HEK293T (cell line): ENCODE measurements at regions not wholly inside any gene's neighbourhood (a gene's known extent, or its start where the extent isn't known, plus 50 kb on each side); places are given as distances from the start of the nearest gene placed in this dataset.

ENCODE experiments used
- CTCF ChIA-PET: fragments of 350-600 bp; formaldehyde crosslinking; extraction: SDS; loops from one replicate; lab custom pipeline; 2021; ENCODE audit warnings: antibody characterized with exemption, inconsistent platforms; lab: Yijun Ruan, JAX
- POLR2A ChIA-PET: fragments of 350-600 bp; formaldehyde crosslinking; extraction: SDS; loops from one replicate; lab custom pipeline; 2020; ENCODE audit warnings: antibody characterized with exemption, inconsistent platforms; lab: Yijun Ruan, JAX
- DNase-seq: peaks from one replicate; pipeline ENCODE4 v3.0.0; 2012; ENCODE audit warnings: mixed read lengths; ENCODE audit errors: extremely low spot score
- ARNT ChIP-seq: fragments of 450-650 bp; IDR thresholded peaks from 2 replicates; pipeline ENCODE4 v1.6.1; 2017; ENCODE audit warnings: mild to moderate bottlenecking
- BHLHE40 ChIP-seq: fragments of 450-650 bp; IDR thresholded peaks from 2 replicates; pipeline ENCODE4 v1.6.1; 2016; ENCODE audit warnings: mild to moderate bottlenecking, moderate library complexity, borderline replicate concordance
- CTBP1 ChIP-seq: fragments of 450-650 bp; IDR thresholded peaks from 2 replicates; pipeline ENCODE4 v1.6.1; 2016; ENCODE audit warnings: borderline replicate concordance
- ELF4 ChIP-seq: fragments of 450-650 bp; IDR thresholded peaks from 2 replicates; pipeline ENCODE4 v1.6.1; 2017; ENCODE audit warnings: antibody characterized with exemption
- FOXA1 ChIP-seq: fragments of 450-650 bp; IDR thresholded peaks from 2 replicates; pipeline ENCODE4 v1.6.1; 2016; ENCODE audit warnings: mild to moderate bottlenecking
- FOXK2 ChIP-seq: fragments of 450-650 bp; IDR thresholded peaks from 2 replicates; pipeline ENCODE4 v1.6.1; 2016; ENCODE audit warnings: mild to moderate bottlenecking
- FOXM1 ChIP-seq: fragments of 450-650 bp; IDR thresholded peaks from 2 replicates; pipeline ENCODE4 v1.6.1; 2017; ENCODE audit warnings: mild to moderate bottlenecking, borderline replicate concordance
- HDGF ChIP-seq: fragments of 450-650 bp; IDR thresholded peaks from 2 replicates; pipeline ENCODE4 v1.6.1; 2017; ENCODE audit warnings: antibody characterized with exemption, borderline replicate concordance
- L3MBTL2 ChIP-seq: fragments of 450-650 bp; conservative IDR thresholded peaks from 2 replicates; pipeline ENCODE4 v1.6.1; 2016; ENCODE audit warnings: mild to moderate bottlenecking
- LEF1 ChIP-seq: fragments of 450-650 bp; IDR thresholded peaks from 2 replicates; pipeline ENCODE4 v1.6.1; 2017; ENCODE audit warnings: mild to moderate bottlenecking, borderline replicate concordance
- NFRKB ChIP-seq: fragments of 450-650 bp; IDR thresholded peaks from 2 replicates; pipeline ENCODE4 v1.6.1; 2016; ENCODE audit warnings: mild to moderate bottlenecking, moderate library complexity
- PKNOX1 ChIP-seq: fragments of 450-650 bp; IDR thresholded peaks from 2 replicates; pipeline ENCODE4 v1.6.1; 2016
- SP1 ChIP-seq: fragments of 450-650 bp; IDR thresholded peaks from 2 replicates; pipeline ENCODE4 v1.6.1; 2017
- SUZ12 ChIP-seq: fragments of 450-650 bp; IDR thresholded peaks from 2 replicates; pipeline ENCODE4 v1.6.1; 2016; ENCODE audit warnings: mild to moderate bottlenecking
- TARDBP ChIP-seq: fragments of 450-650 bp; IDR thresholded peaks from 2 replicates; pipeline ENCODE4 v1.6.1; 2016
- ZNF384 ChIP-seq: fragments of 450-650 bp; IDR thresholded peaks from 2 replicates; pipeline ENCODE4 v1.6.1; 2016

- TF ChIP-seq FOXK2 (no peak), NFRKB (no peak), PKNOX1 (no peak), SUZ12 (no peak), HDGF (no peak), TARDBP (no peak), FOXM1 (no peak)
- POLR2A ChIA-PET, result no interaction called here
- CTCF ChIA-PET, result no interaction called here
- DNase-seq, result no peak
Measured at GRCh38 chr6:134400941-134401340, 83.0 kb upstream of the SGK1 start.

GRCh38 chr6:134398453-134398852, 80.5 kb upstream of the SGK1 start:
- ChIA-PET POLR2A (no interaction called here), CTCF (interaction anchor here (1.0 kb wide), 1 partner anchor 16 kb away, joined by 3 read pairs; no protein-coding TSS in a partner anchor)
- no peak for DNase-seq
- TF ChIP-seq ZNF384 (no peak), FOXK2 (no peak), ARNT (no peak), PKNOX1 (no peak), SUZ12 (no peak), FOXA1 (no peak), SP1 (no peak), LEF1 (no peak), NFRKB (no peak), TARDBP (no peak), ELF4 (no peak), HDGF (no peak), FOXM1 (no peak)

GRCh38 chr6:134397676-134398075, 79.8 kb upstream of the SGK1 start:
- ChIA-PET CTCF (no interaction called here), POLR2A (no interaction called here)
- no peak for DNase-seq
- TF ChIP-seq BHLHE40 (no peak), LEF1 (no peak), ARNT (no peak), NFRKB (no peak), SP1 (no peak), CTBP1 (no peak), FOXK2 (no peak), FOXA1 (no peak), HDGF (no peak), TARDBP (no peak), SUZ12 (no peak), ZNF384 (no peak)

GRCh38 chr6:134394905-134395304, 77.0 kb upstream of the SGK1 start:
- ChIA-PET POLR2A (no interaction called here), CTCF (no interaction called here)
- TF ChIP-seq HDGF, result no peak
- no peak for TF ChIP-seq TARDBP
- no peak for TF ChIP-seq NFRKB
- TF ChIP-seq PKNOX1, result no peak
- no peak for TF ChIP-seq FOXA1
- TF ChIP-seq FOXK2, result no peak
- TF ChIP-seq SUZ12, result no peak
- TF ChIP-seq SP1, result no peak
- TF ChIP-seq CTBP1, result no peak
- TF ChIP-seq L3MBTL2, result no peak
- TF ChIP-seq FOXM1, result no peak
- no peak for TF ChIP-seq ELF4
- no peak for TF ChIP-seq LEF1
- no peak for TF ChIP-seq BHLHE40
- no peak for TF ChIP-seq ZNF384
- no peak for TF ChIP-seq ARNT
- DNase-seq, result no peak

- ChIA-PET POLR2A (no interaction called here), CTCF (no interaction called here)
- DNase-seq, result no peak
- TF ChIP-seq CTBP1 (no peak), SUZ12 (no peak), NFRKB (no peak), FOXA1 (no peak), SP1 (no peak), PKNOX1 (no peak), ELF4 (no peak), FOXK2 (no peak), HDGF (no peak), ARNT (no peak), FOXM1 (no peak), L3MBTL2 (no peak), LEF1 (no peak), ZNF384 (no peak), TARDBP (no peak)
Measured at GRCh38 chr6:134394208-134394607, 76.3 kb upstream of the SGK1 start.

GRCh38 chr6:134391205-134391604, 73.3 kb upstream of the SGK1 start:
- CTCF ChIA-PET, result no interaction called here
- DNase-seq, result no peak
- TF ChIP-seq PKNOX1 (no peak), SUZ12 (no peak), NFRKB (no peak), SP1 (no peak), ZNF384 (no peak), FOXA1 (no peak), BHLHE40 (no peak), TARDBP (no peak), ELF4 (no peak), HDGF (no peak), CTBP1 (no peak), L3MBTL2 (no peak), FOXM1 (no peak), ARNT (no peak), LEF1 (no peak), FOXK2 (no peak)
- POLR2A ChIA-PET, result no interaction called here
